ENCODE measurements at regions not wholly inside any gene's neighbourhood (a gene's known extent, or its start where the extent isn't known, plus 50 kb on each side); places are given as distances from the start of the nearest gene placed in this dataset.

DNA sequence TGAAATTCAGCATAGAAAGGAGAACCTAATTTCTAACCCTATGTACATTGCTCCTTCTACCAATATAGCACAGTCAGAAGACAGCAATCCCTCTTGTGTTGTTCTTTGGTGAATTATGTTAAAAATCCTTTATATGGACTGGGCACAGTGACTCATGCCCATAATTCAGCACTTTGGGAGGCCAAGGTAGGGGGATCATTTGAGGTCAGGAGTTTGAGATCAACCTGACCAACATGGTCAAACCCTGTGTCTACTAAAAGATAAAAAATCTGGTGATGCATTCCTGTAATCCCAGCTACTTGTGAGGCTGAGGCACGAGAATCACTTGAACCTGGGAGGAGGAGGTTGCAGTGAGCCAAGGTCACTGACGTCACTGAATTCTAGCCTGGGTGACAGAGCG is 195.6 kb downstream of the TMX3 start:
- no peak for TF ChIP-seq POLR2A (IDR thresholded peaks at IDR 0.05)
- TF ChIP-seq, protein P1, sequence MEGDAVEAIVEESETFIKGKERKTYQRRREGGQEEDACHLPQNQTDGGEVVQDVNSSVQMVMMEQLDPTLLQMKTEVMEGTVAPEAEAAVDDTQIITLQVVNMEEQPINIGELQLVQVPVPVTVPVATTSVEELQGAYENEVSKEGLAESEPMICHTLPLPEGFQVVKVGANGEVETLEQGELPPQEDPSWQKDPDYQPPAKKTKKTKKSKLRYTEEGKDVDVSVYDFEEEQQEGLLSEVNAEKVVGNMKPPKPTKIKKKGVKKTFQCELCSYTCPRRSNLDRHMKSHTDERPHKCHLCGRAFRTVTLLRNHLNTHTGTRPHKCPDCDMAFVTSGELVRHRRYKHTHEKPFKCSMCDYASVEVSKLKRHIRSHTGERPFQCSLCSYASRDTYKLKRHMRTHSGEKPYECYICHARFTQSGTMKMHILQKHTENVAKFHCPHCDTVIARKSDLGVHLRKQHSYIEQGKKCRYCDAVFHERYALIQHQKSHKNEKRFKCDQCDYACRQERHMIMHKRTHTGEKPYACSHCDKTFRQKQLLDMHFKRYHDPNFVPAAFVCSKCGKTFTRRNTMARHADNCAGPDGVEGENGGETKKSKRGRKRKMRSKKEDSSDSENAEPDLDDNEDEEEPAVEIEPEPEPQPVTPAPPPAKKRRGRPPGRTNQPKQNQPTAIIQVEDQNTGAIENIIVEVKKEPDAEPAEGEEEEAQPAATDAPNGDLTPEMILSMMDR (IDR thresholded peaks at IDR 0.05) = no peak

Data from ovary (tissue), 3 donors.